Uterus (tissue), 2 donors: ENCODE measurements at regions not wholly inside any gene's neighbourhood (a gene's known extent, or its start where the extent isn't known, plus 50 kb on each side); places are given as distances from the start of the nearest gene placed in this dataset.

Experiments
- CTCF ChIP-seq, 4 experiments: fragments of 200-600 bp in 2 of 4; fragments of 450-650 bp in 2 of 4; sonication (generic) in 2 of 4; IDR thresholded peaks; one replicate each; pipeline ENCODE4 v1.5.1; 2016 to 2019; ENCODE audit warnings: antibody characterized with exemption in 4 of 4, mild to moderate bottlenecking in 2 of 4, moderate library complexity in 1 of 4
- POLR2A ChIP-seq, 2 donors: fragments of 450-650 bp; IDR thresholded peaks; one replicate each; pipeline ENCODE4 v1.6.1; 2016; ENCODE audit warnings: antibody characterized with exemption in 2 of 2, mild to moderate bottlenecking in 1 of 2, moderate library complexity in 1 of 2

GRCh38 chr4:125387770-125388169, 73.0 kb downstream of the FAT4 start:
- TF ChIP-seq POLR2A (IDR thresholded peaks at IDR 0.05) (no peak), CTCF (IDR thresholded peaks at IDR 0.05) (no peak)
